Neuronal stem cell (in vitro differentiated cells): ENCODE measurements at regions not wholly inside any gene's neighbourhood (a gene's known extent, or its start where the extent isn't known, plus 50 kb on each side); places are given as distances from the start of the nearest gene placed in this dataset.

ENCODE experiments used
- DNase-seq: peaks from one replicate; pipeline ENCODE4 v3.0.0-alpha.2; 2013; ENCODE audit warnings: low spot score
- H2AFZ ChIP-seq: one replicate; pipeline ENCODE4 v1.6.1; 2013; ENCODE audit warnings: mild to moderate bottlenecking, low read length, inconsistent platforms
- H2AK5ac ChIP-seq: 2 replicates; pipeline ENCODE4 v1.6.1; 2013; ENCODE audit warnings: low read depth, mild to moderate bottlenecking, inconsistent platforms, low read length, moderate library complexity, mixed read lengths
- H2BK120ac ChIP-seq: 2 replicates; pipeline ENCODE4 v1.6.1; 2013; ENCODE audit warnings: low read depth, mild to moderate bottlenecking, inconsistent platforms, low read length, moderate library complexity, mixed read lengths
- H2BK12ac ChIP-seq: one replicate; pipeline ENCODE4 v1.6.1; 2013; ENCODE audit warnings: low read length, inconsistent platforms
- H2BK15ac ChIP-seq: 2 replicates; pipeline ENCODE4 v1.6.1; 2013; ENCODE audit warnings: mild to moderate bottlenecking, low read length, inconsistent platforms, mixed read lengths
- H2BK5ac ChIP-seq: one replicate; pipeline ENCODE4 v1.6.1; 2013; ENCODE audit warnings: inconsistent platforms, mild to moderate bottlenecking, low read length, moderate library complexity
- H3K14ac ChIP-seq: one replicate; pipeline ENCODE4 v1.6.1; 2013; ENCODE audit warnings: low read length, inconsistent platforms
- H3K18ac ChIP-seq: 2 replicates; pipeline ENCODE4 v1.6.1; 2013; ENCODE audit warnings: low read length, inconsistent platforms
- H3K23ac ChIP-seq: 2 replicates; pipeline ENCODE4 v1.6.1; 2013; ENCODE audit warnings: low read depth, mild to moderate bottlenecking, mixed read lengths, low read length, inconsistent platforms; ENCODE audit not compliant: poor library complexity
- H3K27ac ChIP-seq: replicated peaks from 3 replicates; pipeline ENCODE4 v1.5.1; 2013; ENCODE audit warnings: low read length, inconsistent platforms
- H3K27me3 ChIP-seq, 3 experiments: 2 replicates each; pipeline ENCODE4 v1.6.1; 2013; ENCODE audit warnings: low read length in 3 of 3, mild to moderate bottlenecking in 2 of 3, inconsistent platforms in 1 of 3, low read depth in 1 of 3, mixed read lengths in 1 of 3, moderate library complexity in 1 of 3; ENCODE audit not compliant: control insufficient read depth in 3 of 3, insufficient read depth in 3 of 3
- H3K36me3 ChIP-seq, 2 donors: replicated peaks in 1 of 2; 2 replicates each; pipeline ENCODE4 v1.6.1; 2013; ENCODE audit warnings: low read length in 2 of 2; ENCODE audit not compliant: control insufficient read depth in 2 of 2, insufficient read depth in 2 of 2
- H3K4ac ChIP-seq: 2 replicates; pipeline ENCODE4 v1.6.1; 2013; ENCODE audit warnings: inconsistent platforms, mild to moderate bottlenecking, low read length, moderate library complexity
- H3K4me1 ChIP-seq, 2 donors: 1 replicate in 1 of 2; 2 replicates in 1 of 2; pipeline ENCODE4 v1.6.1; 2013; ENCODE audit warnings: low read length in 2 of 2, low read depth in 1 of 2; ENCODE audit not compliant: control insufficient read depth in 2 of 2, insufficient read depth in 1 of 2
- H3K4me2 ChIP-seq: one replicate; pipeline ENCODE4 v1.6.1; 2013; ENCODE audit warnings: mild to moderate bottlenecking, low read length, inconsistent platforms; ENCODE audit not compliant: insufficient read depth, poor library complexity, severe bottlenecking
- H3K4me3 ChIP-seq, 2 donors: 2 replicates each; pipeline ENCODE4 v1.5.1; 2013; ENCODE audit warnings: low read length in 2 of 2, mild to moderate bottlenecking in 2 of 2, inconsistent platforms in 1 of 2, moderate library complexity in 1 of 2
- H3K79me1 ChIP-seq: one replicate; pipeline ENCODE4 v1.6.1; 2013; ENCODE audit warnings: low read depth, mild to moderate bottlenecking, inconsistent platforms, low read length, moderate library complexity
- H3K9ac ChIP-seq: one replicate; pipeline ENCODE4 v1.6.1; 2013; ENCODE audit warnings: mild to moderate bottlenecking, low read depth, low read length, inconsistent platforms; ENCODE audit not compliant: poor library complexity
- H3K9me3 ChIP-seq, 2 donors: replicated peaks in 1 of 2; 2 replicates each; pipeline versions ENCODE3 to v1.6.1; 2013; ENCODE audit warnings: low read length in 2 of 2, mild to moderate bottlenecking in 2 of 2, inconsistent platforms in 1 of 2, low read depth in 1 of 2, mixed read lengths in 1 of 2, moderate library complexity in 1 of 2; ENCODE audit not compliant: control insufficient read depth in 2 of 2, insufficient read depth in 1 of 2
- H4K8ac ChIP-seq: one replicate; pipeline ENCODE4 v1.6.1; 2013; ENCODE audit warnings: low read depth, mild to moderate bottlenecking, inconsistent platforms, low read length, moderate library complexity
- H4K91ac ChIP-seq: one replicate; pipeline ENCODE4 v1.6.1; 2013; ENCODE audit warnings: low read length, low read depth, mild to moderate bottlenecking, inconsistent platforms; ENCODE audit not compliant: poor library complexity
- WGBS, 2 donors: extraction: QIAGEN DNeasy Blood & Tissue Kit; methylation state at CpG; one replicate each; pipeline ENCODE4 v1.1.7; 2013; ENCODE audit warnings: missing lambda C conversion rate in 2 of 2, mixed read lengths in 1 of 2; ENCODE audit not compliant: insufficient read length in 2 of 2, insufficient replicate concordance in 1 of 2; ENCODE audit errors: extremely low coverage in 2 of 2; 5-methylcytosine and 5-hydroxymethylcytosine counted together

- no peaks in the 10 kb centered on the region for H3K36me3 ChIP-seq
Observed at GRCh38 chr15:61318301-61318700, 89.2 kb upstream of the RORA start.

GRCh38 chr15:61315471-61315870, 86.4 kb upstream of the RORA start:
- DNase-seq, result no peak
- no peak overlapping the region for H2BK5ac ChIP-seq
- H3K27me3 ChIP-seq, result no peaks in the 10 kb centered on the region
- no peak overlapping the region for H3K9ac ChIP-seq
- H3K4me2 ChIP-seq, result no peak overlapping the region
- no peaks in the 10 kb centered on the region for H3K9me3 ChIP-seq
- no peak overlapping the region for H4K8ac ChIP-seq
- no peak overlapping the region for H4K91ac ChIP-seq
- no peak overlapping the region for H2BK120ac ChIP-seq
- no peak overlapping the region for H3K4me3 ChIP-seq
- H3K36me3 ChIP-seq, result no peaks in the 10 kb centered on the region
- no peak overlapping the region for H2AFZ ChIP-seq
- H2AK5ac ChIP-seq, result no peak overlapping the region
- no peak overlapping the region for H2BK12ac ChIP-seq
- no peak overlapping the region for H2BK15ac ChIP-seq
- no peak overlapping the region for H3K27ac ChIP-seq
- no peak overlapping the region for H3K14ac ChIP-seq
- H3K18ac ChIP-seq, result no peak overlapping the region
- no peak overlapping the region for H3K23ac ChIP-seq
- H3K4ac ChIP-seq, result no peak overlapping the region
- H3K79me1 ChIP-seq, result no peaks in the 10 kb centered on the region
- WGBS, 2 donors, result no CpG with 5 or more reads among the region's 6 CpGs
- H3K4me1 ChIP-seq, result no peaks in the 10 kb centered on the region

More at GRCh38 chr15:61318301-61318700, 89.2 kb upstream of the RORA start:
- H3K4me3 ChIP-seq, result no peak overlapping the region
- H3K23ac ChIP-seq, result no peak overlapping the region
- no peaks in the 10 kb centered on the region for H3K9me3 ChIP-seq
- H2AFZ ChIP-seq, result no peak overlapping the region
- no peak overlapping the region for H3K18ac ChIP-seq
- H3K27ac ChIP-seq, result no peak overlapping the region
- no peak overlapping the region for H2BK120ac ChIP-seq
- no peak overlapping the region for H2BK15ac ChIP-seq
- H3K9ac ChIP-seq, result no peak overlapping the region
- H2AK5ac ChIP-seq, result no peak overlapping the region
- no peaks in the 10 kb centered on the region for H3K79me1 ChIP-seq
- H4K8ac ChIP-seq, result no peak overlapping the region
- no peak overlapping the region for H2BK5ac ChIP-seq
- WGBS, 2 donors, result no CpG with 5 or more reads among the region's 6 CpGs
- no peak for DNase-seq
- H2BK12ac ChIP-seq, result no peak overlapping the region
- H3K4me2 ChIP-seq, result no peak overlapping the region
- no peak overlapping the region for H3K4ac ChIP-seq
- no peak overlapping the region for H4K91ac ChIP-seq
- no peaks in the 10 kb centered on the region for H3K4me1 ChIP-seq
- H3K14ac ChIP-seq, result no peak overlapping the region
- H3K27me3 ChIP-seq, result no peaks in the 10 kb centered on the region

GRCh38 chr15:61314427-61314826, 85.3 kb upstream of the RORA start:
- no peak overlapping the region for H3K9ac ChIP-seq
- no peaks in the 10 kb centered on the region for H3K4me1 ChIP-seq
- no peak overlapping the region for H3K4me2 ChIP-seq
- H3K23ac ChIP-seq, result no peak overlapping the region
- no peak overlapping the region for H2BK12ac ChIP-seq
- H2AFZ ChIP-seq, result no peak overlapping the region
- H3K27me3 ChIP-seq, result no peaks in the 10 kb centered on the region
- no peak overlapping the region for H3K4me3 ChIP-seq
- H3K79me1 ChIP-seq, result no peaks in the 10 kb centered on the region
- H3K18ac ChIP-seq, result no peak overlapping the region
- no peak overlapping the region for H4K8ac ChIP-seq
- H4K91ac ChIP-seq, result no peak overlapping the region
- H3K14ac ChIP-seq, result no peak overlapping the region
- H2BK120ac ChIP-seq, result no peak overlapping the region
- H2BK5ac ChIP-seq, result no peak overlapping the region
- no peak overlapping the region for H3K4ac ChIP-seq
- H2AK5ac ChIP-seq, result no peak overlapping the region
- no peak overlapping the region for H2BK15ac ChIP-seq
- no peaks in the 10 kb centered on the region for H3K36me3 ChIP-seq
- H3K27ac ChIP-seq, result no peak overlapping the region
- H3K9me3 ChIP-seq, result no peaks in the 10 kb centered on the region
- DNase-seq, result no peak

GRCh38 chr15:61309617-61310016, 80.5 kb upstream of the RORA start:
- H4K8ac ChIP-seq, result no peak overlapping the region
- H3K9ac ChIP-seq, result no peak overlapping the region
- H3K27ac ChIP-seq, result no peak overlapping the region
- H4K91ac ChIP-seq, result no peak overlapping the region
- H3K4me3 ChIP-seq, result no peak overlapping the region
- H2BK120ac ChIP-seq, result no peak overlapping the region
- H2BK5ac ChIP-seq, result no peak overlapping the region
- H2AFZ ChIP-seq, result no peak overlapping the region
- DNase-seq, result no peak
- H3K4ac ChIP-seq, result no peak overlapping the region
- no CpG with 5 or more reads among the region's 5 CpGs for WGBS, 2 donors
- no peak overlapping the region for H3K14ac ChIP-seq
- no peaks in the 10 kb centered on the region for H3K36me3 ChIP-seq
- H3K4me2 ChIP-seq, result no peak overlapping the region
- H3K27me3 ChIP-seq, result peaks cover 0 to 4% (median 0%) of the 10 kb centered on the region in 3 experiments
- H3K4me1 ChIP-seq, result no peaks in the 10 kb centered on the region
- no peak overlapping the region for H3K23ac ChIP-seq
- no peak overlapping the region for H2AK5ac ChIP-seq
- H2BK15ac ChIP-seq, result no peak overlapping the region
- no peaks in the 10 kb centered on the region for H3K79me1 ChIP-seq
- H3K18ac ChIP-seq, result no peak overlapping the region
- H2BK12ac ChIP-seq, result no peak overlapping the region
- no peaks in the 10 kb centered on the region for H3K9me3 ChIP-seq
